Osteoblast (primary cell): ENCODE measurements at regions not wholly inside any gene's neighbourhood (a gene's known extent, or its start where the extent isn't known, plus 50 kb on each side); places are given as distances from the start of the nearest gene placed in this dataset.

Experiments
- DNase-seq: peaks from one replicate; pipeline ENCODE4 v3.0.0; 2011; ENCODE audit warnings: low spot score, mixed read lengths; ENCODE audit not compliant: insufficient read length; ENCODE audit errors: missing footprints
- H2AFZ ChIP-seq: 2 replicates; pipeline ENCODE4 v1.6.0; 2011; ENCODE audit warnings: mild to moderate bottlenecking, low read length
- H3K27ac ChIP-seq: 2 replicates; pipeline ENCODE4 v1.5.1; 2011; ENCODE audit warnings: mild to moderate bottlenecking, low read depth, low read length, moderate library complexity
- H3K27me3 ChIP-seq: 2 replicates; pipeline ENCODE4 v1.6.0; 2012; ENCODE audit warnings: mild to moderate bottlenecking, control low read depth, inconsistent platforms, low read length, moderate library complexity; ENCODE audit not compliant: insufficient read depth
- H3K36me3 ChIP-seq: 2 replicates; pipeline ENCODE4 v1.5.1; 2011; ENCODE audit warnings: mild to moderate bottlenecking, low read length, control low read depth, moderate library complexity; ENCODE audit not compliant: insufficient read depth
- H3K4me1 ChIP-seq: 2 replicates; pipeline ENCODE4 v1.5.1; 2011; ENCODE audit warnings: mild to moderate bottlenecking, low read length, control low read depth, moderate library complexity; ENCODE audit not compliant: insufficient read depth
- H3K4me2 ChIP-seq: 2 replicates; pipeline ENCODE4 v1.6.0; 2011; ENCODE audit warnings: mild to moderate bottlenecking, low read length; ENCODE audit not compliant: insufficient read depth
- H3K4me3 ChIP-seq: fragments of 200-600 bp; sonication (generic); 3 replicates; pipeline ENCODE4 v1.5.1; 2012; ENCODE audit warnings: mild to moderate bottlenecking, low read length, inconsistent platforms; ENCODE audit not compliant: insufficient read depth
- H3K79me2 ChIP-seq: 2 replicates; pipeline ENCODE4 v1.6.0; 2012; ENCODE audit warnings: mild to moderate bottlenecking, low read length, control low read depth, inconsistent platforms; ENCODE audit not compliant: insufficient read depth
- H3K9me3 ChIP-seq: 2 replicates; pipeline ENCODE4 v1.5.1; 2011; ENCODE audit warnings: low read depth, low read length, control low read depth
- H4K20me1 ChIP-seq: 2 replicates; pipeline ENCODE4 v1.6.0; 2012; ENCODE audit warnings: mild to moderate bottlenecking, low read length, control low read depth; ENCODE audit not compliant: insufficient read depth
- CTCF ChIP-seq: IDR thresholded peaks from 2 replicates; pipeline ENCODE4 v1.5.1; 2011; ENCODE audit warnings: mild to moderate bottlenecking, low read depth, low read length, moderate library complexity; ENCODE audit errors: extremely low read depth

GRCh38 chr10:20616918-20617810 is 279.9 kb downstream of the NEBL start:
- no peak for TF ChIP-seq CTCF
- no peaks in the 10 kb centered on the region for H3K36me3 ChIP-seq

DNA sequence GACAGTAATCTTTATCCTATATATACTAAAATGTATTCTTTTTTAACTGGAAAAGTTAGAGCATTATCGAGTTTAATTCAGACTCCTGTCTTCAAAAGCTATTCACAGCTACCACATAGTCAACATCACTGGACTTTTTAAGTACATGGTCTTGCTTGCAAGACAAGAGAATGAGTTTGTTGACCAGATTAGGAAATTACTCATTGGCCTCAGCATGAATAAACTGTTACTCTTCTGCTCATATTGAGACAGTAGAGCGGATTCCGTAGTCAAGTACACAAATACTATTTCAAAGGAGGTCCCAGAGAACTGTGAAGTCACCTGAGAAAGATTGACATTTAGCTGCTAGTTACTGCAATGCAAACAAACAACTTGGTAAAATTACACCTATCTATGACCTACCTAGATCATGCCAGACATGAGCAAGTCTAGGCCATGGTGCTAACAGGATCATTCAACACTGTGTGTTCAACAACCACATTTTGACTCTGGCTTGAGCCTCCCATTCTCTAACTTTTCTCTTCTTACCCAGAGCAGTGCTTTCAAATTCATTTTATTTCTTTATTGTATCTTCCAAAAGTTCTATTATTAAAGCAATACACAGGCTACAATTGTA is 280.9 kb downstream of the NEBL start:
- H2AFZ ChIP-seq: no peak overlapping the region
- no peak overlapping the region for H3K4me2 ChIP-seq
- H3K9me3 ChIP-seq: no peaks in the 10 kb centered on the region
- no peak for DNase-seq
- H3K27me3 ChIP-seq: no peaks in the 10 kb centered on the region
- no peaks in the 10 kb centered on the region for H4K20me1 ChIP-seq
- H3K36me3 ChIP-seq: no peaks in the 10 kb centered on the region
- H3K27ac ChIP-seq: no peak overlapping the region
- TF ChIP-seq CTCF: no peak
- H3K4me3 ChIP-seq: no peak overlapping the region
- H3K4me1 ChIP-seq: no peaks in the 10 kb centered on the region
- H3K79me2 ChIP-seq: no peaks in the 10 kb centered on the region

More at GRCh38 chr10:20616918-20617810, 279.9 kb downstream of the NEBL start:
- DNase-seq: no peak
- Histone ChIP-seq H3K27ac (no peak overlapping the region), H3K4me3 (no peak overlapping the region), H4K20me1 (no peaks in the 10 kb centered on the region), H3K9me3 (no peaks in the 10 kb centered on the region), H3K79me2 (no peaks in the 10 kb centered on the region), H3K4me1 (no peaks in the 10 kb centered on the region), H3K27me3 (no peaks in the 10 kb centered on the region), H2AFZ (no peak overlapping the region), H3K4me2 (no peak overlapping the region)

- Histone ChIP-seq H3K9me3 (no peaks in the 10 kb centered on the region), H3K27ac (no peak overlapping the region), H3K4me2 (no peak overlapping the region), H3K27me3 (no peaks in the 10 kb centered on the region), H3K4me3 (no peak overlapping the region), H3K36me3 (no peaks in the 10 kb centered on the region), H2AFZ (no peak overlapping the region), H3K4me1 (no peaks in the 10 kb centered on the region), H4K20me1 (no peaks in the 10 kb centered on the region), H3K79me2 (no peaks in the 10 kb centered on the region)
- no peak for DNase-seq
- no peak for TF ChIP-seq CTCF
Observed at GRCh38 chr10:20615395-20615794, 281.7 kb downstream of the NEBL start.

- Histone ChIP-seq H3K4me2 (no peak overlapping the region), H3K9me3 (no peaks in the 10 kb centered on the region), H3K27ac (no peak overlapping the region), H3K36me3 (no peaks in the 10 kb centered on the region), H3K4me3 (no peak overlapping the region), H4K20me1 (no peaks in the 10 kb centered on the region), H3K4me1 (no peaks in the 10 kb centered on the region), H3K27me3 (no peaks in the 10 kb centered on the region), H3K79me2 (no peaks in the 10 kb centered on the region), H2AFZ (no peak overlapping the region)
- no peak for DNase-seq
- TF ChIP-seq CTCF: no peak
Observed at GRCh38 chr10:20614911-20615310, 282.2 kb downstream of the NEBL start.
